RWPE2 (cell line): ENCODE measurements at regions not wholly inside any gene's neighbourhood (a gene's known extent, or its start where the extent isn't known, plus 50 kb on each side); places are given as distances from the start of the nearest gene placed in this dataset.
"Not testable (repeated sequence)": the region's sequence is repeated elsewhere in the genome, so short reads cannot be mapped to it uniquely, and the experiment has no call there.

Experiments used
- ATAC-seq: fragments of 200-7000 bp; cut with Tn5 transposase; 3 replicates; pipeline ENCODE4 v1.9.1; 2021; ENCODE audit warnings: low read depth
- DNase-seq: peaks from one replicate; pipeline ENCODE4 v3.0.0-alpha.2; 2020; ENCODE audit warnings: low spot score
- H3K27ac ChIP-seq: fragments of 450-650 bp; 2 replicates; pipeline ENCODE4 v1.5.1; 2017; ENCODE audit warnings: mild to moderate bottlenecking; ENCODE audit not compliant: poor library complexity, severe bottlenecking
- H3K27me3 ChIP-seq: fragments of 250-450 bp; sonication (Bioruptor Pico); 2 replicates; pipeline ENCODE4 v1.5.1; 2021; ENCODE audit warnings: mild to moderate bottlenecking, moderate library complexity; ENCODE audit not compliant: insufficient read depth, poor library complexity, severe bottlenecking
- H3K36me3 ChIP-seq: fragments of 250-450 bp; sonication (Bioruptor Pico); 2 replicates; pipeline ENCODE4 v1.5.1; 2020; ENCODE audit warnings: low read depth, mild to moderate bottlenecking, moderate library complexity
- H3K4me1 ChIP-seq: fragments of 250-450 bp; sonication (Bioruptor Pico); 2 replicates; pipeline ENCODE4 v1.5.1; 2021; ENCODE audit warnings: mild to moderate bottlenecking, moderate library complexity; ENCODE audit not compliant: insufficient read depth, poor library complexity, severe bottlenecking
- H3K4me3 ChIP-seq: fragments of 250-450 bp; sonication (Bioruptor Pico); 2 replicates; pipeline ENCODE4 v1.5.1; 2021; ENCODE audit warnings: mild to moderate bottlenecking, moderate library complexity; ENCODE audit not compliant: severe bottlenecking
- H3K9me3 ChIP-seq: fragments of 250-450 bp; sonication (Bioruptor Pico); 2 replicates; pipeline ENCODE4 v1.5.1; 2021; ENCODE audit warnings: mild to moderate bottlenecking, moderate library complexity; ENCODE audit not compliant: severe bottlenecking
- TF ChIP-seq, protein P1 (sequence below): fragments of 450-650 bp; IDR thresholded peaks from one replicate; pipeline ENCODE4 v1.5.1; 2017; ENCODE audit warnings: mild to moderate bottlenecking, moderate library complexity; ENCODE audit not compliant: poor library complexity, severe bottlenecking

DNA sequence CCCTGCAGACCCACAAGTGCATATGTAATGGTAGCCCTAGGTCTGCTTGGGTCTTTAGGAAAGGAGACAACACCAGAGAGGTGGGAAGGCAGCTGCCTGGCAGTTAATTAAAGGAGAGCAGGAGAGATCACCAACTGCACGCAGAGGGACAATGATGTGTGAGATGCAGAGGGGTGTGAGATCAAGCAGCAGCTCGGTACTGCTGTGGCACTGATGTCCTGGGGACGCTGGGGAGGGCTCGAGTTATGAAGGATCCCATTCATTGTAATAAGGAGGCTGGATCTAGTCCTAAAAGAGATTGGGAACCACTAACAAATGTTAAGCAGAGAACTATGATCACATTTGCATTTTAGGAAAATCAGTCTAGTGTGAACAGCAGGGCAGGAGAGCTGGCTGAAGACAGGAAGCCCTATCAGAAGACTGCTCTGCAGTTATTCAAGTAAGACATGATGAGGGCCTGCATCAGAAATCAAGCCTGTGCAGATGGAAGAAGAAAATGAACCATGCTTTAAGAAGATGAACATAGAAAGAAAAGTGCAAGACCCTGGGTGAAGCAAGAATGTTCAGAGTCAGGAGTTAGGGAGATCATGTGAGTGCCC is 80.4 kb downstream of the DLEU7 start:
- Histone ChIP-seq H3K9me3 (no peaks in the 10 kb centered on the region), H3K36me3 (no peaks in the 10 kb centered on the region), H3K27me3 (no peaks in the 10 kb centered on the region), H3K27ac (no peak overlapping the region), H3K4me3 (no peak overlapping the region), H3K4me1 (no peaks in the 10 kb centered on the region)
- TF ChIP-seq, protein P1, sequence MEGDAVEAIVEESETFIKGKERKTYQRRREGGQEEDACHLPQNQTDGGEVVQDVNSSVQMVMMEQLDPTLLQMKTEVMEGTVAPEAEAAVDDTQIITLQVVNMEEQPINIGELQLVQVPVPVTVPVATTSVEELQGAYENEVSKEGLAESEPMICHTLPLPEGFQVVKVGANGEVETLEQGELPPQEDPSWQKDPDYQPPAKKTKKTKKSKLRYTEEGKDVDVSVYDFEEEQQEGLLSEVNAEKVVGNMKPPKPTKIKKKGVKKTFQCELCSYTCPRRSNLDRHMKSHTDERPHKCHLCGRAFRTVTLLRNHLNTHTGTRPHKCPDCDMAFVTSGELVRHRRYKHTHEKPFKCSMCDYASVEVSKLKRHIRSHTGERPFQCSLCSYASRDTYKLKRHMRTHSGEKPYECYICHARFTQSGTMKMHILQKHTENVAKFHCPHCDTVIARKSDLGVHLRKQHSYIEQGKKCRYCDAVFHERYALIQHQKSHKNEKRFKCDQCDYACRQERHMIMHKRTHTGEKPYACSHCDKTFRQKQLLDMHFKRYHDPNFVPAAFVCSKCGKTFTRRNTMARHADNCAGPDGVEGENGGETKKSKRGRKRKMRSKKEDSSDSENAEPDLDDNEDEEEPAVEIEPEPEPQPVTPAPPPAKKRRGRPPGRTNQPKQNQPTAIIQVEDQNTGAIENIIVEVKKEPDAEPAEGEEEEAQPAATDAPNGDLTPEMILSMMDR = no peak
- ATAC-seq (no peak), DNase-seq (no peak)

DNA sequence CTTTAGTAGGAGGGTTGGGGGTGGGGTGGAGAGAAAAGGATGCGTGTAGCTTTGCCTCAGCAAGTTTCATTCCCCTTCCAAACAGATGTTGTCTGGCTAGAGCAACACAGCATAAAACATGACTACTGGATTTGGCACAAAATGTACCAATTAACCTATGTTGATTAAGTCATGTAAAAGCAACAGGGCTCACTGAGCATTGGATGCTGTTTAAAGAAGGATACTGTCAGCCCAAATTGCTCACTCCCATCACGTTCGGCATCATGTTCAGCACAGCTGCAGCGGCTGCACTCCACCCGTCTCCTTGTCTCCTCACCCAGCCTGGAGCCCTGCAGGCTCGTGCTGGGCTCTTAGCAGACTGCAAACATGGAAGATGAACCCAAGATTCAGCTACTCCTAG is 77.5 kb downstream of the DLEU7 start:
- TF ChIP-seq, protein P1 = no peak
- Histone ChIP-seq H3K4me3 (no peak overlapping the region), H3K27ac (no peak overlapping the region), H3K4me1 (no peaks in the 10 kb centered on the region), H3K27me3 (no peaks in the 10 kb centered on the region), H3K36me3 (no peaks in the 10 kb centered on the region), H3K9me3 (no peaks in the 10 kb centered on the region)
- no peak for ATAC-seq
- DNase-seq = no peak

DNA sequence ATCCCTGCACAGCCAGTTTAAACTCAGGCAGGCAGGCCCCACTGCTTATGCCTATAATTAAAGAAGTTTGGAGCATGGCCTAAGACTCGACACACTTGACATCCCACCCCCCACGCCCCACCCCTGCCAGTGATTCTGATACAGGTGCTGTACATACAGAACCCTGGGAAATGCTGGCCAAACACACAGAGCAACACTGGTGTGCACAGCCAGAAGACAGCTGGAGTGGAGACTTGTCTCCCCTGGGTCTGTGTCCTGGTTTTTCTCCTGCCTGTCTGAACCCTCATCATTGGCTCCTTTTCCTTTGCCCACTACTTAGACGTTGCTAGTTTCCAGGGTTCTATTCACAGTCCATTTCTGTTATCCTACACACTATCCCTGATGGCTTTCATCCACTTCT is 76.8 kb downstream of the DLEU7 start:
- Histone ChIP-seq H3K27ac (no peak overlapping the region), H3K4me1 (no peaks in the 10 kb centered on the region), H3K36me3 (no peaks in the 10 kb centered on the region), H3K4me3 (no peak overlapping the region), H3K27me3 (no peaks in the 10 kb centered on the region), H3K9me3 (no peaks in the 10 kb centered on the region)
- DNase-seq = no peak
- TF ChIP-seq, protein P1 = no peak
- ATAC-seq = no peak

DNA sequence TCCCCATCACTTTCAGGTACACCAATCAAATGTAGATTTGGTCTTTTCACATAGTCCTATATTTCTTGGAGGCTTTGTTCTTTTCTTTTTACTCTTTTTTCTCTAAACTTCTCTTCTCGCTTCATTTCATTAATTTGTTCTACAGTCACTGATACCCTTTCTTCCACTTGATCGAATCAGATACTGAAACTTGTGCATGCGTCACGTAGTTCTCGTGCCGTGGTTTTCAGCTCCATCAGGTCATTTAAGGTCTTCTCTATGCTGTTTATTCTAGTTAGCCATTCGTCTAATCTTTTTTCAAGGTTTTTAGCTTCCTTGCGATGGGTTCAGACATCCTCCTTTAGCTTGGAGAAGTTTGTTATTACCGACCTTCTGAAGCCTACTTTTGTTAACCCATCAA is 70.6 kb downstream of the DLEU7 start:
- H3K9me3 ChIP-seq, H3K27ac ChIP-seq, H3K4me1 ChIP-seq, H3K4me3 ChIP-seq, ATAC-seq, DNase-seq, H3K27me3 ChIP-seq, H3K36me3 ChIP-seq: not testable (repeated sequence)
